CD4-positive, alpha-beta memory T cell (primary cell): ENCODE measurements at regions not wholly inside any gene's neighbourhood (a gene's known extent, or its start where the extent isn't known, plus 50 kb on each side); places are given as distances from the start of the nearest gene placed in this dataset.

Experiments
- CTCF ChIA-PET: fragments of 350-600 bp; sonication (Branson Sonifier 250); formaldehyde crosslinking; loops from one replicate; lab custom pipeline; 2021; ENCODE audit warnings: inconsistent platforms; ENCODE audit not compliant: partially characterized antibody; lab: Charles Lee
- POLR2A ChIA-PET: fragments of 350-600 bp; sonication (Branson Sonifier 250); formaldehyde crosslinking; loops from one replicate; lab custom pipeline; 2021; ENCODE audit not compliant: partially characterized antibody; lab: Charles Lee
- DNase-seq, 5 donors: peaks; one replicate each; pipeline versions ENCODE4 v3.0.0 to v3.0.0-alpha.2; 2020 to 2022; ENCODE audit warnings: mixed read lengths in 1 of 5
- H3K27ac ChIP-seq: one replicate; pipeline ENCODE4 v1.7.0; 2013; ENCODE audit warnings: low read depth, low read length
- H3K27me3 ChIP-seq: 2 replicates; pipeline ENCODE4 v1.7.0; 2013; ENCODE audit warnings: mild to moderate bottlenecking, low read length, moderate library complexity; ENCODE audit not compliant: insufficient read depth
- H3K36me3 ChIP-seq: 2 replicates; pipeline ENCODE4 v1.7.0; 2013; ENCODE audit warnings: mild to moderate bottlenecking, low read length, moderate library complexity; ENCODE audit not compliant: insufficient read depth
- H3K4me1 ChIP-seq: 2 replicates; pipeline ENCODE4 v1.7.0; 2013; ENCODE audit warnings: mild to moderate bottlenecking, low read length, moderate library complexity; ENCODE audit not compliant: insufficient read depth
- H3K4me3 ChIP-seq, 2 donors: one replicate each; pipeline ENCODE4 v1.7.0; 2013; ENCODE audit warnings: low read length in 2 of 2, mild to moderate bottlenecking in 1 of 2
- H3K9me3 ChIP-seq, 2 donors: one replicate each; pipeline ENCODE4 v1.7.0; 2013; ENCODE audit warnings: low read length in 2 of 2, control low read depth in 1 of 2; ENCODE audit not compliant: control insufficient read depth in 1 of 2
- H3K27ac Mint-ChIP-seq, 7 donors: one replicate each; pipeline ENCODE4 v1.8.0; 2020 to 2021; ENCODE audit warnings: mixed read lengths in 7 of 7, mild to moderate bottlenecking in 6 of 7, inconsistent platforms in 3 of 7, moderate library complexity in 3 of 7
- H3K27me3 Mint-ChIP-seq, 2 donors: one replicate each; pipeline ENCODE4 v1.8.0; 2020 to 2021; ENCODE audit warnings: mixed read lengths in 2 of 2
- H3K36me3 Mint-ChIP-seq, 2 donors: one replicate each; pipeline ENCODE4 v1.8.0; 2020 to 2021; ENCODE audit warnings: mixed read lengths in 2 of 2, inconsistent platforms in 1 of 2, mild to moderate bottlenecking in 1 of 2
- H3K4me1 Mint-ChIP-seq, 4 donors: one replicate each; pipeline ENCODE4 v1.8.0; 2020 to 2021; ENCODE audit warnings: mixed read lengths in 4 of 4, mild to moderate bottlenecking in 1 of 4
- H3K4me3 Mint-ChIP-seq, 8 donors: one replicate each; pipeline ENCODE4 v1.8.0; 2020 to 2021; ENCODE audit warnings: mixed read lengths in 8 of 8, mild to moderate bottlenecking in 7 of 8, moderate library complexity in 6 of 8, inconsistent platforms in 3 of 8
- H3K9me3 Mint-ChIP-seq, 8 donors: one replicate each; pipeline ENCODE4 v1.8.0; 2020 to 2021; ENCODE audit warnings: mixed read lengths in 8 of 8, mild to moderate bottlenecking in 5 of 8, inconsistent platforms in 3 of 8, moderate library complexity in 1 of 8
- intact Hi-C: fragments of 100-400 bp; cut with micrococcal nuclease; formaldehyde crosslinking; loops from one replicate; pipeline ENCODE4 v1.15.1; 2023

GRCh38 chr13:70384156-70384555 is 275.9 kb upstream of the KLHL1 start:
- CTCF ChIA-PET, result no interaction called here
- Mint-ChIP-seq H3K4me3 (no peak overlapping the region), H3K36me3 (no peaks in the 10 kb centered on the region), H3K27ac (no peak overlapping the region), H3K4me1 (no peaks in the 10 kb centered on the region), H3K9me3 (peaks cover 0 to 4% (median 0%) of the 10 kb centered on the region in 8 donors), H3K27me3 (no peaks in the 10 kb centered on the region)
- Histone ChIP-seq H3K9me3 (no peaks in the 10 kb centered on the region), H3K4me1 (no peaks in the 10 kb centered on the region), H3K4me3 (no peak overlapping the region), H3K27ac (no peak overlapping the region), H3K27me3 (no peaks in the 10 kb centered on the region), H3K36me3 (no peaks in the 10 kb centered on the region)
- POLR2A ChIA-PET, result no interaction called here
- DNase-seq, result no peak
- intact Hi-C loops, result no loop called here

- intact Hi-C loops, result no loop called here
- CTCF ChIA-PET, result no interaction called here
These were observed 272.6 kb upstream of the KLHL1 start for GRCh38 chr13:70380809-70381208.

GRCh38 chr13:70375718-70376117 is 267.5 kb upstream of the KLHL1 start:
- Histone ChIP-seq H3K9me3 (no peaks in the 10 kb centered on the region), H3K4me1 (no peaks in the 10 kb centered on the region), H3K4me3 (no peak overlapping the region), H3K36me3 (no peaks in the 10 kb centered on the region), H3K27ac (no peak overlapping the region), H3K27me3 (no peaks in the 10 kb centered on the region)
- Mint-ChIP-seq H3K9me3 (peaks cover 0 to 4% (median 2%) of the 10 kb centered on the region in 8 donors), H3K4me1 (no peaks in the 10 kb centered on the region), H3K27me3 (no peaks in the 10 kb centered on the region), H3K4me3 (no peak overlapping the region), H3K27ac (no peak overlapping the region), H3K36me3 (no peaks in the 10 kb centered on the region)
- no peak for DNase-seq
- ChIA-PET POLR2A (no interaction called here), CTCF (no interaction called here)
- intact Hi-C loops, result no loop called here

More at GRCh38 chr13:70380809-70381208, 272.6 kb upstream of the KLHL1 start:
- Histone ChIP-seq H3K36me3 (no peaks in the 10 kb centered on the region), H3K4me1 (no peaks in the 10 kb centered on the region), H3K9me3 (no peaks in the 10 kb centered on the region), H3K4me3 (no peak overlapping the region), H3K27me3 (no peaks in the 10 kb centered on the region), H3K27ac (no peak overlapping the region)
- H3K4me3 Mint-ChIP-seq, result no peak overlapping the region
- peaks cover 0 to 7% (median under 1%) of the 10 kb centered on the region in 8 donors for H3K9me3 Mint-ChIP-seq
- no peaks in the 10 kb centered on the region for H3K4me1 Mint-ChIP-seq
- no peaks in the 10 kb centered on the region for H3K36me3 Mint-ChIP-seq
- no peaks in the 10 kb centered on the region for H3K27me3 Mint-ChIP-seq
- H3K27ac Mint-ChIP-seq, result no peak overlapping the region
- POLR2A ChIA-PET, result no interaction called here
- no peak for DNase-seq

GRCh38 chr13:70370924-70371323 is 262.7 kb upstream of the KLHL1 start:
- no peak overlapping the region for H3K4me3 Mint-ChIP-seq
- no peaks in the 10 kb centered on the region for H3K36me3 ChIP-seq
- no peak for DNase-seq
- H3K36me3 Mint-ChIP-seq, result no peaks in the 10 kb centered on the region
- H3K27me3 ChIP-seq, result no peaks in the 10 kb centered on the region
- intact Hi-C loops, result no loop called here
- no peak overlapping the region for H3K4me3 ChIP-seq
- ChIA-PET CTCF (interaction anchor here (0.7 kb wide), 1 partner anchor 20 kb away, joined by 3 read pairs; no protein-coding TSS in a partner anchor), POLR2A (no interaction called here)
- no peaks in the 10 kb centered on the region for H3K27me3 Mint-ChIP-seq
- H3K4me1 ChIP-seq, result no peaks in the 10 kb centered on the region
- H3K27ac ChIP-seq, result no peak overlapping the region
- H3K9me3 Mint-ChIP-seq, result peaks cover 0 to 7% (median 2%) of the 10 kb centered on the region in 8 donors
- no peak overlapping the region for H3K27ac Mint-ChIP-seq
- H3K4me1 Mint-ChIP-seq, result no peaks in the 10 kb centered on the region
- no peaks in the 10 kb centered on the region for H3K9me3 ChIP-seq

- ChIA-PET POLR2A (no interaction called here), CTCF (no interaction called here)
- Histone ChIP-seq H3K36me3 (no peaks in the 10 kb centered on the region), H3K27ac (no peak overlapping the region), H3K27me3 (no peaks in the 10 kb centered on the region), H3K4me1 (no peaks in the 10 kb centered on the region), H3K9me3 (no peaks in the 10 kb centered on the region), H3K4me3 (no peak overlapping the region)
- no peak overlapping the region for H3K27ac Mint-ChIP-seq
- peaks cover 0 to 14% (median 3%) of the 10 kb centered on the region in 8 donors for H3K9me3 Mint-ChIP-seq
- no peak overlapping the region for H3K4me3 Mint-ChIP-seq
- H3K4me1 Mint-ChIP-seq, result no peaks in the 10 kb centered on the region
- no peaks in the 10 kb centered on the region for H3K36me3 Mint-ChIP-seq
- DNase-seq, result no peak
- intact Hi-C loops, result no loop called here
- H3K27me3 Mint-ChIP-seq, result no peaks in the 10 kb centered on the region
These were observed 258.5 kb upstream of the KLHL1 start for GRCh38 chr13:70366720-70367119.

GRCh38 chr13:70363991-70364390 is 255.7 kb upstream of the KLHL1 start:
- no peaks in the 10 kb centered on the region for H3K4me1 ChIP-seq
- DNase-seq, result no peak
- H3K4me1 Mint-ChIP-seq, result no peaks in the 10 kb centered on the region
- H3K9me3 ChIP-seq, result no peaks in the 10 kb centered on the region
- no peaks in the 10 kb centered on the region for H3K36me3 Mint-ChIP-seq
- ChIA-PET POLR2A (no interaction called here), CTCF (no interaction called here)
- H3K27ac Mint-ChIP-seq, result no peak overlapping the region
- H3K36me3 ChIP-seq, result no peaks in the 10 kb centered on the region
- intact Hi-C loops, result no loop called here
- peaks cover 0 to 10% (median 2%) of the 10 kb centered on the region in 8 donors for H3K9me3 Mint-ChIP-seq
- H3K27ac ChIP-seq, result no peak overlapping the region
- no peaks in the 10 kb centered on the region for H3K27me3 Mint-ChIP-seq
- H3K27me3 ChIP-seq, result no peaks in the 10 kb centered on the region
- H3K4me3 Mint-ChIP-seq, result no peak overlapping the region
- no peak overlapping the region for H3K4me3 ChIP-seq

- no peaks in the 10 kb centered on the region for H3K9me3 ChIP-seq
- no peaks in the 10 kb centered on the region for H3K27me3 ChIP-seq
- no peak overlapping the region for H3K27ac Mint-ChIP-seq
- ChIA-PET CTCF (no interaction called here), POLR2A (no interaction called here)
- no peak overlapping the region for H3K27ac ChIP-seq
- H3K36me3 ChIP-seq, result no peaks in the 10 kb centered on the region
- no peak overlapping the region for H3K4me3 Mint-ChIP-seq
- DNase-seq, result no peak
- H3K4me1 Mint-ChIP-seq, result no peaks in the 10 kb centered on the region
- intact Hi-C loops, result no loop called here
- H3K4me1 ChIP-seq, result no peaks in the 10 kb centered on the region
- H3K36me3 Mint-ChIP-seq, result no peaks in the 10 kb centered on the region
- H3K4me3 ChIP-seq, result no peak overlapping the region
- H3K27me3 Mint-ChIP-seq, result no peaks in the 10 kb centered on the region
- peaks cover 0 to 11% (median 2%) of the 10 kb centered on the region in 8 donors for H3K9me3 Mint-ChIP-seq
These were observed 254.7 kb upstream of the KLHL1 start for GRCh38 chr13:70362820-70363570.
